GM12878 (cell line): ENCODE measurements at regions not wholly inside any gene's neighbourhood (a gene's known extent, or its start where the extent isn't known, plus 50 kb on each side); places are given as distances from the start of the nearest gene placed in this dataset.

Source experiments
- ATAC-seq: fragments of 200-7000 bp; cut with Tn5 transposase; 3 replicates; pipeline ENCODE4 v1.9.1; 2020; ENCODE audit warnings: mild to moderate bottlenecking, moderate library complexity
- BruUV-seq: library from RNA; stranded (reverse); fragments of 400-500 nt; replicated peaks from 2 replicates; lab custom pipeline; 2021; lab: Mats Ljungman, UMichigan
- CTCF ChIA-PET: fragments of 300-600 bp; sonication (Branson Sonifier 250); formaldehyde crosslinking; extraction: SDS; loops from one replicate; lab custom pipeline; 2021; ENCODE audit warnings: inconsistent platforms; lab: Yijun Ruan, JAX
- POLR2A ChIA-PET: fragments of 350-600 bp; formaldehyde crosslinking; extraction: SDS; loops from one replicate; lab custom pipeline; 2021; ENCODE audit warnings: inconsistent platforms; lab: Charles Lee
- RAD21 ChIA-PET: fragments of 300-600 bp; sonication (Branson Sonifier 250); formaldehyde crosslinking; loops from one replicate; lab custom pipeline; 2023; ENCODE audit warnings: antibody characterized with exemption; ENCODE audit not compliant: unreplicated experiment; lab: Charles Lee
- SMC1A ChIA-PET: fragments of 300-600 bp; sonication (Branson Sonifier 250); formaldehyde crosslinking; loops from one replicate; lab custom pipeline; 2023; ENCODE audit not compliant: unreplicated experiment, uncharacterized antibody; lab: Charles Lee
- DNase-seq: peaks from one replicate; pipeline ENCODE4 v3.0.0-alpha.2; 2011; ENCODE audit warnings: low read depth, low spot score
- FAIRE-seq: peaks from 3 replicates; lab custom pipeline; 2011; peaks lifted over from hg19 to GRCh38; lab: Jason Lieb, UNC
- H2AFZ ChIP-seq: 2 replicates; pipeline ENCODE4 v1.6.0; 2011; ENCODE audit warnings: low read depth, low read length, control low read depth; ENCODE audit not compliant: control insufficient read depth
- H3K27ac ChIP-seq: 2 replicates; pipeline ENCODE4 v1.5.1; 2011; ENCODE audit warnings: control low read depth; ENCODE audit not compliant: control insufficient read depth, insufficient read depth
- H3K27me3 ChIP-seq, 2 experiments: replicated peaks in 1 of 2; 2 replicates each; pipeline versions ENCODE4 v1.6.0 to v1.6.1; 2011; ENCODE audit warnings: low read length in 1 of 2; ENCODE audit not compliant: control insufficient read depth in 2 of 2, insufficient read depth in 2 of 2
- H3K36me3 ChIP-seq, 2 experiments: 2 replicates each; pipeline ENCODE4 v1.5.1; 2011; ENCODE audit warnings: low read length in 1 of 2; ENCODE audit not compliant: control insufficient read depth in 2 of 2, insufficient read depth in 2 of 2
- H3K4me1 ChIP-seq: 2 replicates; pipeline ENCODE4 v1.6.1; 2011; ENCODE audit warnings: mild to moderate bottlenecking, low read length, moderate library complexity, mixed read lengths; ENCODE audit not compliant: control insufficient read depth, insufficient read depth
- H3K4me2 ChIP-seq: 2 replicates; pipeline ENCODE4 v1.6.0; 2011; ENCODE audit warnings: control low read depth; ENCODE audit not compliant: control insufficient read depth, insufficient read depth
- H3K4me3 ChIP-seq: fragments of 200-600 bp; sonication (generic); 2 replicates; pipeline ENCODE4 v1.5.1; 2016
- H3K79me2 ChIP-seq: 2 replicates; pipeline ENCODE4 v1.6.0; 2011; ENCODE audit warnings: low read length; ENCODE audit not compliant: control insufficient read depth, insufficient read depth
- H3K9ac ChIP-seq: 2 replicates; pipeline ENCODE4 v1.8.0; 2011; ENCODE audit warnings: low read length, control low read depth, mixed read lengths; ENCODE audit not compliant: control insufficient read depth, insufficient read depth
- H3K9me3 ChIP-seq: replicated peaks from 3 replicates; pipeline ENCODE4 v1.5.1; 2011; ENCODE audit warnings: mild to moderate bottlenecking, low read length; ENCODE audit not compliant: control insufficient read depth, insufficient read depth
- H4K20me1 ChIP-seq: 2 replicates; pipeline ENCODE4 v1.6.0; 2011; ENCODE audit not compliant: control insufficient read depth, insufficient read depth
- ATF2 ChIP-seq: IDR thresholded peaks from 2 replicates; pipeline ENCODE4 v1.6.1; 2012; ENCODE audit warnings: low read length, inconsistent platforms
- BCL11A ChIP-seq: IDR thresholded peaks from 2 replicates; pipeline ENCODE4 v1.6.1; 2011; ENCODE audit warnings: low read depth, low read length
- CREM ChIP-seq: IDR thresholded peaks from 2 replicates; pipeline ENCODE4 v1.6.1; 2014; ENCODE audit warnings: antibody characterized with exemption, low read depth
- EED ChIP-seq: sonication (generic); IDR thresholded peaks from 2 replicates; pipeline ENCODE4 v1.6.1; 2016; ENCODE audit warnings: antibody characterized with exemption, low read depth
- EP300 ChIP-seq, 2 experiments: fragments of 150-350 bp in 1 of 2; IDR thresholded peaks; 2 replicates each; pipeline ENCODE4 v1.6.1; 2011 to 2012; ENCODE audit warnings: low read depth in 2 of 2, low read length in 2 of 2, borderline replicate concordance in 1 of 2, improper control_type of control experiment in 1 of 2, inconsistent platforms in 1 of 2; ENCODE audit not compliant: control insufficient read depth in 1 of 2
- FOXM1 ChIP-seq: IDR thresholded peaks from 2 replicates; pipeline ENCODE4 v1.6.1; 2012; ENCODE audit warnings: low read depth, mild to moderate bottlenecking, inconsistent platforms, low read length, moderate library complexity
- IKZF2 ChIP-seq, 2 experiments: fragments of 450-650 bp; IDR thresholded peaks; 2 replicates each; pipeline ENCODE4 v1.6.1; 2017; ENCODE audit warnings: mild to moderate bottlenecking in 2 of 2, moderate library complexity in 2 of 2
- IRF4 ChIP-seq: IDR thresholded peaks from 2 replicates; pipeline ENCODE4 v1.6.1; 2011; ENCODE audit warnings: low read depth, low read length
- JUNB ChIP-seq: IDR thresholded peaks from 2 replicates; pipeline ENCODE4 v1.6.1; 2016; ENCODE audit warnings: antibody characterized with exemption, mild to moderate bottlenecking
- MAX ChIP-seq: IDR thresholded peaks from 2 replicates; pipeline ENCODE4 v1.6.1; 2012; ENCODE audit warnings: low read depth, low read length, improper control_type of control experiment
- NFIC ChIP-seq: IDR thresholded peaks from 2 replicates; pipeline ENCODE4 v1.6.1; 2012; ENCODE audit warnings: low read depth, mild to moderate bottlenecking, inconsistent platforms, low read length, moderate library complexity
- PBX3 ChIP-seq: IDR thresholded peaks from 2 replicates; pipeline ENCODE4 v1.6.1; 2011; ENCODE audit warnings: mild to moderate bottlenecking, low read depth, low read length, moderate library complexity; ENCODE audit not compliant: insufficient replicate concordance
- RUNX3 ChIP-seq: IDR thresholded peaks from 2 replicates; pipeline ENCODE4 v1.6.1; 2012; ENCODE audit warnings: low read length, inconsistent platforms
- TARDBP ChIP-seq: IDR thresholded peaks from 2 replicates; pipeline ENCODE4 v1.6.1; 2016; ENCODE audit warnings: borderline replicate concordance
- ZNF274 ChIP-seq: IDR thresholded peaks from one replicate; pipeline ENCODE4 v1.8.0; 2011; ENCODE audit not compliant: insufficient read length, insufficient read depth
- WGBS: methylation state at CpG from one replicate; pipeline ENCODE4 v1.1.6; 2016; ENCODE audit warnings: low lambda C conversion rate; ENCODE audit not compliant: insufficient replicate concordance, insufficient coverage; ENCODE audit errors: missing lambda C conversion rate; 5-methylcytosine and 5-hydroxymethylcytosine counted together
- in situ Hi-C: fragments of 300-500 bp; cut with MboI; formaldehyde crosslinking; loops from 9 replicates; pipeline ENCODE4 v1.14.3; 2018; ENCODE audit warnings: mixed read lengths
- intact Hi-C: fragments of 100-400 bp; cut with micrococcal nuclease; formaldehyde crosslinking; loops from one replicate; pipeline ENCODE4 v1.14.2; 2022; ENCODE audit not compliant: unreplicated experiment
- TF ChIP-seq, protein P1 (sequence below): fragments of 450-650 bp; IDR thresholded peaks from 2 replicates; pipeline ENCODE4 v1.6.1; 2016; ENCODE audit warnings: mild to moderate bottlenecking

DNA sequence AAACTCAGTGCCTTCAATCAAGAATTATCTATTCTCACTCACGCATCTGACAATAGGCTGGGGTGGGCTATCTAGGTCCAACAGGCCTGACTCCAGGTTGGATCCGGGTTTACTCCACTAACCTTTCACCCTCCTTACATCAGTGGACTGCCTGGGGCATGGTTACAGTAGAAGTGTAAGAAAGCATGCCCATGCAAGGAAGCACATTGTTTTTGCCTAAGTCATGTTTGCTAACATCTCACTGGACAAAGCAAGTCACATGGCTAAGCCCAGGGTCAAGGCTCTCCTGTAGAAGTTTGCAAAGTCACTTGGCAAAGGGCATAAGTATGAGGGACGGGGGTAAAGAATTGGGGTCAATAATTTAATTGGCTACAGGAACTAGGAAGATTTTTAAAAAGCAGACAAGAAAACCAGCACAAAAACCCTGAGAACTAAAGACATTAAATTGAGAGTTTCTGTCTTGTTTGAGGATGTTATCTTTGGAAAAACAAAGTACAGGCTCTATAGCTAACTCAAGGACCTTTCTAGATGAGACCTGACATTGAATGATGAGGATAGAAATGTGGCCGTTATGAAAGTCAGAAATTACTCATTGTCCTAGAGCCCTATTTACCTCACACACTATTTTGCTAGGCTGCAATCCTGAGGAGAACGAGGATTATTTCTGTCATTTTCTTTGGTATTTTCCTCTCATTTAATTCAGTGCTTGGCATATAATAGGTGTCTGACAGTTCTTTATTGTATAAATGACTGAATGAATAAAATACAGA lies 214.2 kb downstream of the IL20RB start:
- ATAC-seq (peak; percentile 90), FAIRE-seq (peak; percentile 79), DNase-seq (no peak)
- Histone ChIP-seq H3K36me3 (no peaks in the 10 kb centered on the region), H3K9ac (no peak overlapping the region), H3K4me3 (no peak overlapping the region), H2AFZ (no peak overlapping the region), H3K9me3 (no peaks in the 10 kb centered on the region), H3K4me2 (no peak overlapping the region), H3K27ac (no peak overlapping the region), H3K27me3 (no peaks in the 10 kb centered on the region), H3K79me2 (no peaks in the 10 kb centered on the region), H4K20me1 (no peaks in the 10 kb centered on the region), H3K4me1 (peaks cover 9% of the 10 kb centered on the region)
- intact Hi-C loops = no loop called here
- WGBS = 28% methylated on average over 5 of the region's 5 CpGs
- peak; percentile 84 for TF ChIP-seq RUNX3
- no peak; the same call in 1 of the 2 replicates for TF ChIP-seq FOXM1
- no peak for TF ChIP-seq TARDBP
- TF ChIP-seq NFIC = peak; percentile 60; the same call in 1 of the 2 replicates
- no peak for TF ChIP-seq MAX
- peak in 1 of 2 experiments; percentile 39; a peak in 1 of 4 replicates for TF ChIP-seq EP300 (IDR thresholded peaks at IDR 0.05; ENCODE audit: borderline replicate concordance in 1 of 2, control insufficient read depth in 1 of 2, low read depth in 2 of 2, low read length in 2 of 2)
- peak; percentile 91 for TF ChIP-seq JUNB
- TF ChIP-seq, protein P1, sequence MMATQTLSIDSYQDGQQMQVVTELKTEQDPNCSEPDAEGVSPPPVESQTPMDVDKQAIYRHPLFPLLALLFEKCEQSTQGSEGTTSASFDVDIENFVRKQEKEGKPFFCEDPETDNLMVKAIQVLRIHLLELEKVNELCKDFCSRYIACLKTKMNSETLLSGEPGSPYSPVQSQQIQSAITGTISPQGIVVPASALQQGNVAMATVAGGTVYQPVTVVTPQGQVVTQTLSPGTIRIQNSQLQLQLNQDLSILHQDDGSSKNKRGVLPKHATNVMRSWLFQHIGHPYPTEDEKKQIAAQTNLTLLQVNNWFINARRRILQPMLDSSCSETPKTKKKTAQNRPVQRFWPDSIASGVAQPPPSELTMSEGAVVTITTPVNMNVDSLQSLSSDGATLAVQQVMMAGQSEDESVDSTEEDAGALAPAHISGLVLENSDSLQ = peak; percentile 90
- peak; percentile 41; the same call in 1 of the 2 replicates for TF ChIP-seq EED
- peak; percentile 59; the same call in 1 of the 2 replicates for TF ChIP-seq BCL11A
- TF ChIP-seq ATF2 = 0 out of 2 replicates have a peak, but pooled peaks have one; percentile 17
- peak in 1 of 2 experiments; percentile 19; a peak in 1 of 4 replicates for TF ChIP-seq IKZF2 (IDR thresholded peaks at IDR 0.05)
- TF ChIP-seq ZNF274 = no peak
- peak; percentile 81; the same call in 1 of the 2 replicates for TF ChIP-seq IRF4
- TF ChIP-seq CREM = 0 out of 2 replicates have a peak, but pooled peaks have one; percentile 39
- TF ChIP-seq PBX3 = peak; percentile 84
- ChIA-PET RAD21 (interaction anchor here (1.7 kb wide), 1 partner anchor 9 kb away, joined by 4 read pairs; no protein-coding TSS in a partner anchor), SMC1A (interaction anchor here (1.1 kb wide), 1 partner anchor 50 kb away, joined by 3 read pairs; no protein-coding TSS in a partner anchor), CTCF (interaction anchor here (0.6 to 2.7 kb wide), 3 partner anchors 10 to 412 kb away, joined by 3 to 12 read pairs (median 4); no protein-coding TSS in a partner anchor), POLR2A (interaction anchor here (0.6 kb wide), 1 partner anchor 9 kb away, joined by 3 read pairs; no protein-coding TSS in a partner anchor)
- in situ Hi-C loops = no loop called here
- no TSS peak for BruUV-seq
